Liver (tissue), 8 donors: ENCODE measurements at regions not wholly inside any gene's neighbourhood (a gene's known extent, or its start where the extent isn't known, plus 50 kb on each side); places are given as distances from the start of the nearest gene placed in this dataset.

Source experiments
- DNase-seq: peaks from one replicate; pipeline ENCODE4 v3.0.0-alpha.2; 2017; ENCODE audit warnings: low spot score
- H3K27ac ChIP-seq, 2 donors: one replicate each; pipeline ENCODE4 v1.7.0; 2013; ENCODE audit warnings: inconsistent platforms in 2 of 2, low read length in 2 of 2, control low read depth in 1 of 2, low read depth in 1 of 2, mild to moderate bottlenecking in 1 of 2
- H3K27me3 ChIP-seq, 4 donors: one replicate each; pipeline versions ENCODE4 v1.6.1 to v1.7.0; 2013; ENCODE audit warnings: low read length in 3 of 4, inconsistent platforms in 1 of 4, mild to moderate bottlenecking in 1 of 4, moderate library complexity in 1 of 4; ENCODE audit not compliant: control insufficient read depth in 4 of 4, insufficient read depth in 4 of 4
- H3K36me3 ChIP-seq, 4 donors: one replicate each; pipeline versions ENCODE4 v1.6.1 to v1.7.0; 2013; ENCODE audit warnings: low read length in 3 of 4, mild to moderate bottlenecking in 3 of 4, low read depth in 1 of 4, moderate library complexity in 1 of 4; ENCODE audit not compliant: control insufficient read depth in 4 of 4, insufficient read depth in 3 of 4
- H3K4me1 ChIP-seq, 4 donors: one replicate each; pipeline versions ENCODE4 v1.6.1 to v1.7.0; 2013; ENCODE audit warnings: low read length in 3 of 4, mild to moderate bottlenecking in 3 of 4, moderate library complexity in 1 of 4; ENCODE audit not compliant: control insufficient read depth in 4 of 4, insufficient read depth in 4 of 4
- H3K4me3 ChIP-seq, 3 donors: one replicate each; pipeline versions ENCODE4 v1.6.1 to v1.7.0; 2013; ENCODE audit warnings: low read length in 3 of 3, control low read depth in 1 of 3, low read depth in 1 of 3, mild to moderate bottlenecking in 1 of 3
- H3K9ac ChIP-seq, 2 donors: one replicate each; pipeline ENCODE4 v1.7.0; 2013; ENCODE audit warnings: low read length in 2 of 2, mild to moderate bottlenecking in 2 of 2, moderate library complexity in 2 of 2, control low read depth in 1 of 2, low read depth in 1 of 2
- H3K9me3 ChIP-seq, 4 donors: one replicate each; pipeline versions ENCODE4 v1.6.1 to v1.7.0; 2013; ENCODE audit warnings: low read length in 3 of 4; ENCODE audit not compliant: control insufficient read depth in 4 of 4
- ATF3 ChIP-seq: IDR thresholded peaks from 2 replicates; pipeline ENCODE4 v1.6.1; 2016; ENCODE audit warnings: antibody characterized with exemption
- CTCF ChIP-seq: fragments of 150-350 bp; IDR thresholded peaks from 2 replicates; pipeline ENCODE4 v1.5.1; 2017; ENCODE audit warnings: improper control_type of control experiment, low read depth, low read length; ENCODE audit not compliant: missing input control
- EGR1 ChIP-seq, 2 donors: IDR thresholded peaks; 2 replicates each; pipeline ENCODE4 v1.6.1; 2016 to 2018; ENCODE audit warnings: antibody characterized with exemption in 2 of 2, low read depth in 2 of 2
- FOXA1 ChIP-seq: IDR thresholded peaks from 2 replicates; pipeline ENCODE4 v1.6.1; 2016; ENCODE audit warnings: antibody characterized with exemption
- FOXA2 ChIP-seq: IDR thresholded peaks from 2 replicates; pipeline ENCODE4 v1.6.1; 2016; ENCODE audit warnings: antibody characterized with exemption
- GABPA ChIP-seq, 2 donors: IDR thresholded peaks in 1 of 2; conservative IDR thresholded peaks in 1 of 2; 2 replicates each; pipeline ENCODE4 v1.6.1; 2016; ENCODE audit warnings: antibody characterized with exemption in 2 of 2, mild to moderate bottlenecking in 1 of 2, moderate library complexity in 1 of 2
- HNF4A ChIP-seq, 2 donors: conservative IDR thresholded peaks; 2 replicates each; pipeline ENCODE4 v1.6.1; 2016; ENCODE audit warnings: antibody characterized with exemption in 2 of 2, mild to moderate bottlenecking in 2 of 2
- HNF4G ChIP-seq: IDR thresholded peaks from 2 replicates; pipeline ENCODE4 v1.6.1; 2016; ENCODE audit warnings: antibody characterized with exemption
- JUND ChIP-seq, 2 donors: IDR thresholded peaks; 2 replicates each; pipeline ENCODE4 v1.6.1; 2016; ENCODE audit warnings: antibody characterized with exemption in 2 of 2
- MAX ChIP-seq: IDR thresholded peaks from 2 replicates; pipeline ENCODE4 v1.6.1; 2016; ENCODE audit warnings: antibody characterized with exemption
- NR2F2 ChIP-seq: IDR thresholded peaks from 2 replicates; pipeline ENCODE4 v1.6.1; 2016; ENCODE audit warnings: antibody characterized with exemption
- RAD21 ChIP-seq, 2 donors: IDR thresholded peaks; 2 replicates each; pipeline ENCODE4 v1.6.1; 2016; ENCODE audit warnings: antibody characterized with exemption in 2 of 2, mild to moderate bottlenecking in 2 of 2
- REST ChIP-seq: IDR thresholded peaks from 2 replicates; pipeline ENCODE4 v1.6.1; 2016; ENCODE audit warnings: antibody characterized with exemption, mild to moderate bottlenecking
- RXRA ChIP-seq, 2 donors: IDR thresholded peaks; 2 replicates each; pipeline ENCODE4 v1.6.1; 2017 to 2018; ENCODE audit warnings: antibody characterized with exemption in 2 of 2, mild to moderate bottlenecking in 1 of 2
- SP1 ChIP-seq: IDR thresholded peaks from 2 replicates; pipeline ENCODE4 v1.6.1; 2018; ENCODE audit warnings: antibody characterized with exemption, mild to moderate bottlenecking
- TAF1 ChIP-seq: conservative IDR thresholded peaks from 2 replicates; pipeline ENCODE4 v1.6.1; 2016; ENCODE audit warnings: antibody characterized with exemption, mild to moderate bottlenecking
- YY1 ChIP-seq: IDR thresholded peaks from 2 replicates; pipeline ENCODE4 v1.6.1; 2016; ENCODE audit warnings: antibody characterized with exemption, mild to moderate bottlenecking
- ZBTB33 ChIP-seq: IDR thresholded peaks from 2 replicates; pipeline ENCODE4 v1.6.1; 2016; ENCODE audit warnings: antibody characterized with exemption
- WGBS: extraction: QIAGEN DNeasy Blood & Tissue Kit; methylation state at CpG from one replicate; pipeline ENCODE4 v1.1.7; 2013; 5-methylcytosine and 5-hydroxymethylcytosine counted together
- donor health status: healthy.
- donor health status: healthy.
- donor health status: healthy.
- donor health status: healthy.
- donor health status: healthy.

- WGBS = 95% methylated on average over 11 of the region's 11 CpGs
- H3K9ac ChIP-seq = no peak overlapping the region
- no peaks in the 10 kb centered on the region for H3K36me3 ChIP-seq
- DNase-seq = no peak
- TF ChIP-seq SP1 = no peak
- TF ChIP-seq HNF4G = no peak
- no peak for TF ChIP-seq JUND (IDR thresholded peaks at IDR 0.05)
- TF ChIP-seq ZBTB33 = no peak
- TF ChIP-seq EGR1 (IDR thresholded peaks at IDR 0.05; ENCODE audit: low read depth in 2 of 2) = no peak
- TF ChIP-seq ATF3 = no peak
- no peak for TF ChIP-seq YY1
- TF ChIP-seq REST = no peak
- TF ChIP-seq RXRA (IDR thresholded peaks at IDR 0.05) = no peak
- no peak for TF ChIP-seq TAF1
- no peak for TF ChIP-seq HNF4A (conservative IDR thresholded peaks at IDR 0.05)
- TF ChIP-seq NR2F2 = no peak
- TF ChIP-seq CTCF = no peak
- no peak for TF ChIP-seq GABPA (IDR thresholded peaks at IDR 0.05 in 1 of 2, conservative IDR thresholded peaks at IDR 0.05 in 1 of 2)
- no peak for TF ChIP-seq MAX
- no peak for TF ChIP-seq FOXA2
- no peak for TF ChIP-seq RAD21 (IDR thresholded peaks at IDR 0.05)
- no peaks in the 10 kb centered on the region for H3K27me3 ChIP-seq
- H3K9me3 ChIP-seq = peaks cover 0 to 6% (median 2%) of the 10 kb centered on the region in 4 donors
- no peaks in the 10 kb centered on the region for H3K4me1 ChIP-seq
- no peak overlapping the region for H3K4me3 ChIP-seq
- no peak overlapping the region for H3K27ac ChIP-seq
These were observed 89.3 kb upstream of the PCBD1 start for GRCh38 chr10:70977625-70978024.

GRCh38 chr10:70978181-70978580, 89.8 kb upstream of the PCBD1 start:
- Histone ChIP-seq H3K4me3 (no peak overlapping the region), H3K9me3 (peaks cover 0 to 6% (median 2%) of the 10 kb centered on the region in 4 donors), H3K27ac (no peak overlapping the region), H3K36me3 (no peaks in the 10 kb centered on the region), H3K27me3 (no peaks in the 10 kb centered on the region), H3K9ac (no peak overlapping the region), H3K4me1 (no peaks in the 10 kb centered on the region)
- 86% methylated on average over 6 of the region's 6 CpGs for WGBS
- no peak for DNase-seq
- TF ChIP-seq GABPA (IDR thresholded peaks at IDR 0.05 in 1 of 2, conservative IDR thresholded peaks at IDR 0.05 in 1 of 2) (no peak), FOXA1 (no peak), YY1 (no peak), EGR1 (IDR thresholded peaks at IDR 0.05; ENCODE audit: low read depth in 2 of 2) (no peak), ZBTB33 (no peak), REST (no peak), RAD21 (IDR thresholded peaks at IDR 0.05) (no peak), RXRA (IDR thresholded peaks at IDR 0.05) (no peak), HNF4G (no peak), TAF1 (no peak), HNF4A (conservative IDR thresholded peaks at IDR 0.05) (no peak)
